Activated CD8-positive, alpha-beta T cell treated with anti-CD3 and anti-CD28 coated beads for 36 hours (primary cell): ENCODE measurements at regions not wholly inside any gene's neighbourhood (a gene's known extent, or its start where the extent isn't known, plus 50 kb on each side); places are given as distances from the start of the nearest gene placed in this dataset.

Source experiments
- ATAC-seq: fragments of 200-7000 bp; cut with Tn5 transposase; one replicate; pipeline ENCODE4 v1.10.0; 2021; ENCODE audit warnings: mild to moderate bottlenecking, moderate library complexity
- CTCF ChIA-PET: fragments of 350-600 bp; sonication (Branson Sonifier 250); formaldehyde crosslinking; loops from one replicate; lab custom pipeline; 2021; ENCODE audit warnings: antibody characterized with exemption; lab: Charles Lee
- POLR2A ChIA-PET: fragments of 350-600 bp; sonication (Branson Sonifier 250); formaldehyde crosslinking; loops from one replicate; lab custom pipeline; 2021; ENCODE audit warnings: antibody characterized with exemption; lab: Charles Lee
- DNase-seq: peaks from one replicate; pipeline ENCODE4 v3.0.0-alpha.2; 2020
- H3K27ac Mint-ChIP-seq: one replicate; pipeline ENCODE4 v1.8.0; 2021; ENCODE audit warnings: mild to moderate bottlenecking, mixed read lengths
- H3K27me3 Mint-ChIP-seq: one replicate; pipeline ENCODE4 v1.8.0; 2021; ENCODE audit warnings: mixed read lengths
- H3K36me3 Mint-ChIP-seq: one replicate; pipeline ENCODE4 v1.8.0; 2021; ENCODE audit warnings: low read depth, mixed read lengths
- H3K4me1 Mint-ChIP-seq: one replicate; pipeline ENCODE4 v1.8.0; 2021; ENCODE audit warnings: low read depth, mixed read lengths
- H3K4me3 Mint-ChIP-seq: one replicate; pipeline ENCODE4 v1.8.0; 2021; ENCODE audit warnings: mild to moderate bottlenecking, moderate library complexity, mixed read lengths
- H3K9me3 Mint-ChIP-seq: one replicate; pipeline ENCODE4 v1.8.0; 2021; ENCODE audit warnings: mixed read lengths
- intact Hi-C: fragments of 100-400 bp; cut with micrococcal nuclease; formaldehyde crosslinking; loops from one replicate; pipeline ENCODE4 v1.10.0; 2022
- TF ChIP-seq, protein P1 (sequence below): fragments of 200-600 bp; IDR thresholded peaks from one replicate; pipeline ENCODE4 v1.8.0; 2022; ENCODE audit warnings: antibody characterized with exemption, mild to moderate bottlenecking

DNA sequence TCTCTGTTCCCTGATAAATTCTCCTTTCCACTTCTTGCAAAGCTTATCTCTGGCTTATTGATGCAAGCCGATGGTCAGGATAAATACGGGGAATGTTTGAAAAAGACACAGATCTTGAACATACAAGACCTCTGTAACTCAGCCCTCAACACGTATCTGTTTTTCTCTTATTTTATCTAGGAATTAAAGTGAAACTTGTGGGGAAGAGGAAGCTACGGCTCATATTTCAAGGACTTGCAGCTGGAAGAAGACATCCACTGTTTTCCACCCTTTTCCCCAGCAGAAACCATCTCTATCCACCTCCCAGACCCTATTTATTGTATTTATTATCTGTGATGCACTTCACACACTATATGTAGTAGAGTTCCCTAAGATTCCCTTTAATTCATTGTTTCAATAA is 98.4 kb upstream of the TANK start:
- peaks cover 3% of the 10 kb centered on the region for H3K9me3 Mint-ChIP-seq
- ChIA-PET POLR2A (no interaction called here), CTCF (interaction anchor here (0.8 to 3.8 kb wide), 6 partner anchors 9 to 952 kb away, joined by 3 to 31 read pairs (median 20); no protein-coding TSS in a partner anchor)
- DNase-seq (no peak), ATAC-seq (no peak)
- no peak overlapping the region for H3K27ac Mint-ChIP-seq
- TF ChIP-seq, protein P1, sequence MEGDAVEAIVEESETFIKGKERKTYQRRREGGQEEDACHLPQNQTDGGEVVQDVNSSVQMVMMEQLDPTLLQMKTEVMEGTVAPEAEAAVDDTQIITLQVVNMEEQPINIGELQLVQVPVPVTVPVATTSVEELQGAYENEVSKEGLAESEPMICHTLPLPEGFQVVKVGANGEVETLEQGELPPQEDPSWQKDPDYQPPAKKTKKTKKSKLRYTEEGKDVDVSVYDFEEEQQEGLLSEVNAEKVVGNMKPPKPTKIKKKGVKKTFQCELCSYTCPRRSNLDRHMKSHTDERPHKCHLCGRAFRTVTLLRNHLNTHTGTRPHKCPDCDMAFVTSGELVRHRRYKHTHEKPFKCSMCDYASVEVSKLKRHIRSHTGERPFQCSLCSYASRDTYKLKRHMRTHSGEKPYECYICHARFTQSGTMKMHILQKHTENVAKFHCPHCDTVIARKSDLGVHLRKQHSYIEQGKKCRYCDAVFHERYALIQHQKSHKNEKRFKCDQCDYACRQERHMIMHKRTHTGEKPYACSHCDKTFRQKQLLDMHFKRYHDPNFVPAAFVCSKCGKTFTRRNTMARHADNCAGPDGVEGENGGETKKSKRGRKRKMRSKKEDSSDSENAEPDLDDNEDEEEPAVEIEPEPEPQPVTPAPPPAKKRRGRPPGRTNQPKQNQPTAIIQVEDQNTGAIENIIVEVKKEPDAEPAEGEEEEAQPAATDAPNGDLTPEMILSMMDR = no peak
- H3K36me3 Mint-ChIP-seq = no peaks in the 10 kb centered on the region
- H3K27me3 Mint-ChIP-seq = peaks cover 1% of the 10 kb centered on the region
- no peak overlapping the region for H3K4me3 Mint-ChIP-seq
- intact Hi-C loops = no loop called here
- H3K4me1 Mint-ChIP-seq = peaks cover 4% of the 10 kb centered on the region

DNA sequence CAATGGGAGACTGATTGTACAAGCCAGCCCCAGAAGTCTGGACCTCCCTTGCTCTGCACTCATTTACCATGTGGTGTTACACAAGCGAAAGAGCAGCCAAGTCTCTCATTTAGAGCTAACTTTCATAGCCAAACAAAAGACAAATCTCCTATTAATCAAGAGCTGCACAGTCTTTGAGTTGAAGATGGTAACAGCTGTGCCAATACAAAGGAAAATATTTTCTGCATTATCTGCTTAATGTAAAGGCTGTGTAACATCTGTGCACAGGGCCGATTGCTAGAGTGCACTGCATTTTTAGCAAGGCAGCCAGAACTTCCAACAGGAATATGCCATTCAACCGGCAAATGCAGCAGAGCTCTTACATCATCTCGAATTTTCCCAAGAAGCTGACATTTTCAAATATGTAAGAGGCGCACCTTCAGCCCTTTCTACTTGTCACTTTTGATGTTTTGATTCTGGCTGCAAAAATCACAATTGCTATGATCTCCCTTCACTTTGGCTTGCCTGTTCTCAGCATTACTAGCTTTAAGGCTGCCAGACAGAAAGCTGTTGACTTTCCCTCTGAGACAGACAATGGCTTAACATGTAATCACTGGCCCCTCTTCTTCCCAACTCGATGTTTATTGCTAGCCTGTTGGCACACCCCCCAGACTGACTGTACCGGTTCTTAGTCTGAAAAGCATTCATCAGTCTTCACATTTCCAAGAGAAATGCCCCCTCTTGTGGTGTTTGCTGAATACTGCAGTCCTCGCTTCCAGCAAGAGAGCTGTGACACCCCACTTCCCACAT is 96.9 kb upstream of the TANK start:
- POLR2A ChIA-PET = interaction anchor here (0.6 to 1.2 kb wide), 2 partner anchors 12 to 893 kb away, joined by 3 read pairs; no protein-coding TSS in a partner anchor
- H3K36me3 Mint-ChIP-seq = no peaks in the 10 kb centered on the region

DNA sequence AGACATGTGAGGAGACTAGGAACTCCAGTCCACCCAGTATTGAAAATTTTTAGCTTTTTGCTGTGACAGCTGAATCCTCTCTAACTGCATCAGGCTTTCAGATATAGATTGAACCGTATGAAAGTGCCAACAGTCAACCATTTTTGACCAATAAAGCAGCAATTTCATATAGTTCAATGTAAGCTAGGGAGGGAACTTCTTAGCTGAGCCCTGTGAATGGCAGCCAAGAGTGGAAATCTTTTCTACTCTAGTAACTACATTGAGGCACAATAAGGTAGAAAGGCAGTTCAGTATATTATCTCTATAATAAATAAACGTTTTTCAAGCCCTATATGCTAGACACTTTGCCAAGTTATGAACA is 96.3 kb upstream of the TANK start:
- CTCF ChIA-PET = interaction anchor here (0.5 to 6.2 kb wide), 85 partner anchors 9 to 1066 kb away, joined by 3 to 72 read pairs (median 4); partner anchors contain the start of gene PSMD14
- H3K36me3 Mint-ChIP-seq = no peaks in the 10 kb centered on the region
- DNase-seq = no peak
- intact Hi-C loops = no loop called here
- H3K4me1 Mint-ChIP-seq = peaks cover 10% of the 10 kb centered on the region
- H3K27ac Mint-ChIP-seq = no peak overlapping the region
- peak; percentile 25 for ATAC-seq
- no peak overlapping the region for H3K4me3 Mint-ChIP-seq
- TF ChIP-seq, protein P1 = peak; percentile 61
- POLR2A ChIA-PET = interaction anchor here (1.2 kb wide), 1 partner anchor 12 kb away, joined by 3 read pairs; no protein-coding TSS in a partner anchor
- H3K9me3 Mint-ChIP-seq = no peaks in the 10 kb centered on the region
- H3K27me3 Mint-ChIP-seq = peaks cover 1% of the 10 kb centered on the region

More for the DNA sequence above, 96.9 kb upstream of the TANK start:
- H3K27me3 Mint-ChIP-seq = peaks cover 1% of the 10 kb centered on the region
- CTCF ChIA-PET = interaction anchor here (0.5 to 6.2 kb wide), 86 partner anchors 9 to 1066 kb away, joined by 3 to 72 read pairs (median 4); partner anchors contain the start of gene PSMD14
- intact Hi-C loops = no loop called here
- H3K9me3 Mint-ChIP-seq = no peaks in the 10 kb centered on the region
- no peak overlapping the region for H3K4me3 Mint-ChIP-seq
- TF ChIP-seq, protein P1 = peak; percentile 93
- peak; percentile 80 for DNase-seq
- ATAC-seq = peak; percentile 93
- no peak overlapping the region for H3K27ac Mint-ChIP-seq
- peaks cover 9% of the 10 kb centered on the region for H3K4me1 Mint-ChIP-seq

DNA sequence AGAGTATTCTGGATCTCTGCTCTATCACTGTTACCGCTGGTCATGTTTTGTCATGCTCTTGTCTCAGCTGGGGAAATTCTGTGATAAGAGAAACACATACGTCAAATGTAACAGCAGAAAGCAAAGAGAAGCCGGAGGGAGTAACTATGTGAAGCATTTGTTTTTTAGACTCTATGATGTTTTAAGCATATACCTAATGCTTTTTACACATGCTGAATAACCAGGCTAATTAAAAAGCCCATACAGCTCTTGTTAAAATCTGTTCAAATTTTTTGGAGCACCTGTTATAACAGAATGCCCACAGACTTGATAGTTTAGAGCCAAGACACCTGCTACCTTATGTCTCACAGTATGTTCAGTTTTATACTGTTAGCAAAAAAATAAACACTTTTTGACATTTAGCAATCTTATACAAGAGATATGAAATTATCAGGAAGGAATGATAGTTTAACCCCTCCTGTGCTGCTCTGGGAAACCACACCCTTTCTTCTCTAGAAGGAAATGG is 92.3 kb upstream of the TANK start:
- DNase-seq = no peak
- Mint-ChIP-seq H3K36me3 (no peaks in the 10 kb centered on the region), H3K4me1 (peaks cover 10% of the 10 kb centered on the region), H3K9me3 (no peaks in the 10 kb centered on the region), H3K27me3 (peaks cover 3% of the 10 kb centered on the region), H3K4me3 (no peak overlapping the region), H3K27ac (no peak overlapping the region)
- POLR2A ChIA-PET = interaction anchor here (1.3 kb wide), 1 partner anchor 9 kb away, joined by 3 read pairs; no protein-coding TSS in a partner anchor
- intact Hi-C loops = no loop called here
- TF ChIP-seq, protein P1 = no peak
- ATAC-seq = no peak
- CTCF ChIA-PET = interaction anchor here (1.2 to 6.2 kb wide), 4 partner anchors 9 to 815 kb away, joined by 3 to 72 read pairs (median 4); no protein-coding TSS in a partner anchor
